GM23248 (cell line): ENCODE measurements at regions not wholly inside any gene's neighbourhood (a gene's known extent, or its start where the extent isn't known, plus 50 kb on each side); places are given as distances from the start of the nearest gene placed in this dataset.

Experiments
- DNase-seq: peaks from one replicate; pipeline ENCODE4 v3.0.0-alpha.2; 2015
- H2AFZ ChIP-seq: fragments of 200-600 bp; sonication (generic); 2 replicates; pipeline ENCODE4 v1.6.1; 2016; ENCODE audit warnings: antibody characterized with exemption
- H3F3A ChIP-seq: fragments of 200-600 bp; sonication (generic); 2 replicates; pipeline ENCODE4 v1.6.1; 2016; ENCODE audit warnings: mild to moderate bottlenecking, antibody characterized with exemption, mixed run types; ENCODE audit not compliant: insufficient read depth
- H3K27ac ChIP-seq: fragments of 200-600 bp; sonication (generic); 2 replicates; pipeline ENCODE4 v1.5.1; 2016; ENCODE audit warnings: mild to moderate bottlenecking
- H3K27me3 ChIP-seq: fragments of 200-600 bp; sonication (generic); replicated peaks from 2 replicates; pipeline ENCODE4 v1.6.1; 2016; ENCODE audit warnings: mild to moderate bottlenecking; ENCODE audit not compliant: insufficient read depth
- H3K36me3 ChIP-seq: fragments of 200-600 bp; sonication (generic); 2 replicates; pipeline ENCODE4 v1.6.1; 2016; ENCODE audit warnings: low read depth, mild to moderate bottlenecking
- H3K4me1 ChIP-seq: fragments of 200-600 bp; sonication (generic); 2 replicates; pipeline ENCODE4 v1.6.1; 2016; ENCODE audit warnings: mild to moderate bottlenecking; ENCODE audit not compliant: insufficient read depth
- H3K4me2 ChIP-seq: fragments of 200-600 bp; sonication (generic); one replicate; pipeline ENCODE4 v1.6.1; 2016; ENCODE audit warnings: mild to moderate bottlenecking; ENCODE audit not compliant: unreplicated experiment
- H3K4me3 ChIP-seq: fragments of 200-600 bp; sonication (generic); 2 replicates; pipeline ENCODE4 v1.5.1; 2016; ENCODE audit warnings: mild to moderate bottlenecking
- H3K79me2 ChIP-seq: fragments of 200-600 bp; sonication (generic); 2 replicates; pipeline ENCODE4 v1.6.1; 2016; ENCODE audit warnings: mild to moderate bottlenecking; ENCODE audit not compliant: insufficient read depth
- H3K9ac ChIP-seq: fragments of 200-600 bp; sonication (generic); 2 replicates; pipeline ENCODE4 v1.6.1; 2016; ENCODE audit warnings: mild to moderate bottlenecking
- H3K9me2 ChIP-seq: fragments of 200-600 bp; sonication (generic); 2 replicates; pipeline ENCODE4 v1.6.1; 2016; ENCODE audit warnings: mixed run types, mild to moderate bottlenecking, moderate library complexity; ENCODE audit not compliant: insufficient read depth
- H3K9me3 ChIP-seq: fragments of 200-600 bp; sonication (generic); one replicate; pipeline ENCODE4 v1.6.1; 2017; ENCODE audit warnings: low read depth
- H4K20me1 ChIP-seq: fragments of 200-600 bp; sonication (generic); 2 replicates; pipeline ENCODE4 v1.6.0; 2016; ENCODE audit not compliant: insufficient read depth
- EZH2 ChIP-seq: fragments of 200-600 bp; sonication (generic); IDR thresholded peaks from 2 replicates; pipeline ENCODE4 v1.6.1; 2018; ENCODE audit warnings: antibody characterized with exemption, mild to moderate bottlenecking; ENCODE audit not compliant: insufficient read depth, poor library complexity, severe bottlenecking
- EZH2phosphoT487 ChIP-seq: fragments of 200-600 bp; sonication (generic); IDR thresholded peaks from 2 replicates; pipeline ENCODE4 v1.6.1; 2018; ENCODE audit warnings: antibody characterized with exemption, moderate library complexity, mild to moderate bottlenecking, low read depth; ENCODE audit not compliant: insufficient read depth
- WGBS, 2 experiments: methylation state at CpG; one replicate each; pipeline ENCODE4 v1.1.6; 2015 to 2017; ENCODE audit warnings: low lambda C conversion rate in 2 of 2, low coverage in 1 of 2; ENCODE audit errors: missing lambda C conversion rate in 2 of 2; 5-methylcytosine and 5-hydroxymethylcytosine counted together
- in situ Hi-C: fragments of 300-500 bp; cut with MboI; formaldehyde crosslinking; loops from 2 replicates; pipeline ENCODE4 v1.15.0; 2020

- Histone ChIP-seq H3K9me2 (no peaks in the 10 kb centered on the region), H3K9ac (no peak overlapping the region), H4K20me1 (no peaks in the 10 kb centered on the region), H3F3A (peaks cover 23% of the 10 kb centered on the region; the same call in 1 of the 2 replicates), H3K9me3 (no peaks in the 10 kb centered on the region), H3K36me3 (no peaks in the 10 kb centered on the region), H3K4me1 (peaks cover 18% of the 10 kb centered on the region), H3K4me2 (peak overlapping the region; percentile 1), H3K79me2 (no peaks in the 10 kb centered on the region), H3K27ac (peak overlapping the region; percentile 26), H3K27me3 (no peaks in the 10 kb centered on the region), H3K4me3 (no peak overlapping the region), H2AFZ (peak overlapping the region; percentile 17; the same call in 1 of the 2 replicates)
- DNase-seq = peak; percentile 55
- TF ChIP-seq EZH2 = no peak
- no peak for TF ChIP-seq EZH2phosphoT487
- WGBS, 2 experiments = 65 to 73% methylated on average over 4 of the region's 4 CpGs
- in situ Hi-C loops = no loop called here
These were observed 68.1 kb upstream of the RBMS1 start for GRCh38 chr2:160561551-160562295.

- WGBS, 2 experiments = 86 to 91% methylated on average over 2 of the region's 2 CpGs
- H4K20me1 ChIP-seq = no peaks in the 10 kb centered on the region
- H3K4me2 ChIP-seq = no peak overlapping the region
- no peak overlapping the region for H3K4me3 ChIP-seq
- no peak overlapping the region for H3K9ac ChIP-seq
- H3K4me1 ChIP-seq = peaks cover 18% of the 10 kb centered on the region
- no peak overlapping the region for H3K27ac ChIP-seq
- TF ChIP-seq EZH2phosphoT487 (no peak), EZH2 (no peak)
- H3K79me2 ChIP-seq = no peaks in the 10 kb centered on the region
- no peak overlapping the region for H2AFZ ChIP-seq
- in situ Hi-C loops = no loop called here
- peaks cover 30% of the 10 kb centered on the region; the same call in 1 of the 2 replicates for H3F3A ChIP-seq
- no peaks in the 10 kb centered on the region for H3K9me3 ChIP-seq
- no peaks in the 10 kb centered on the region for H3K27me3 ChIP-seq
- H3K36me3 ChIP-seq = no peaks in the 10 kb centered on the region
- no peaks in the 10 kb centered on the region for H3K9me2 ChIP-seq
- no peak for DNase-seq
These were observed 69.1 kb upstream of the RBMS1 start for GRCh38 chr2:160562730-160563129.

GRCh38 chr2:160564591-160564990 lies 71.0 kb upstream of the RBMS1 start:
- DNase-seq = no peak
- H2AFZ ChIP-seq = no peak overlapping the region
- no peaks in the 10 kb centered on the region for H3K9me3 ChIP-seq
- no peaks in the 10 kb centered on the region for H3K36me3 ChIP-seq
- no peaks in the 10 kb centered on the region for H4K20me1 ChIP-seq
- no peak overlapping the region for H3K4me3 ChIP-seq
- peaks cover 30% of the 10 kb centered on the region; the same call in 1 of the 2 replicates for H3F3A ChIP-seq
- H3K27me3 ChIP-seq = no peaks in the 10 kb centered on the region
- H3K79me2 ChIP-seq = no peaks in the 10 kb centered on the region
- TF ChIP-seq EZH2phosphoT487 (no peak), EZH2 (no peak)
- H3K9ac ChIP-seq = no peak overlapping the region
- in situ Hi-C loops = no loop called here
- no peak overlapping the region for H3K27ac ChIP-seq
- H3K9me2 ChIP-seq = no peaks in the 10 kb centered on the region
- no peak overlapping the region for H3K4me2 ChIP-seq
- peaks cover 18% of the 10 kb centered on the region for H3K4me1 ChIP-seq

- H2AFZ ChIP-seq = no peak overlapping the region
- H3K4me3 ChIP-seq = no peak overlapping the region
- H3K27me3 ChIP-seq = no peaks in the 10 kb centered on the region
- no peak for TF ChIP-seq EZH2
- TF ChIP-seq EZH2phosphoT487 = no peak
- H3K9me3 ChIP-seq = no peaks in the 10 kb centered on the region
- no peaks in the 10 kb centered on the region for H3K36me3 ChIP-seq
- no peak overlapping the region for H3K27ac ChIP-seq
- 69 to 71% methylated on average over 3 of the region's 3 CpGs for WGBS, 2 experiments
- no peaks in the 10 kb centered on the region for H4K20me1 ChIP-seq
- H3K4me2 ChIP-seq = no peak overlapping the region
- in situ Hi-C loops = no loop called here
- H3K9ac ChIP-seq = no peak overlapping the region
- peaks cover 18% of the 10 kb centered on the region for H3K4me1 ChIP-seq
- H3F3A ChIP-seq = peaks cover 30% of the 10 kb centered on the region; the same call in 1 of the 2 replicates
- no peaks in the 10 kb centered on the region for H3K79me2 ChIP-seq
- no peaks in the 10 kb centered on the region for H3K9me2 ChIP-seq
- DNase-seq = no peak
These were observed 71.7 kb upstream of the RBMS1 start for GRCh38 chr2:160565099-160565845.
